ENCODE measurements at regions not wholly inside any gene's neighbourhood (a gene's known extent, or its start where the extent isn't known, plus 50 kb on each side); places are given as distances from the start of the nearest gene placed in this dataset.

DNA sequence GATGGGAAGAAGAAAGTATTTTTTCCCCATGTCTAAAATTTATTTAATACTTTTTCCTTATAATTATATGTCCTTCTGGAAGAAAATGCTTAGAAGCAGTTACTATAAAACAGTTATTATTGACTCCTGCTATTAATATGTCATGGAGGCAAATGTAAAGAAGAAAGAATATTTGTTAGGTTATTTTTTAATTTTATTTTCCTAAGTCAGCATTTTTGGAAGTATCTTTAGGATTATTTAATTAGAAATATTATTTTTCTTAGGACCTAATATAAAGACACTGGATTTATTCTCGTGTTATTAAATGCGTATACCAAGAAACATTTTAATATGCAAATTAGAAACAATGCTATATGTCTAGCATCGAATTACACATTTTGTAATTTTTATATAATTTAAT is 687.7 kb downstream of the TRAM1L1 start:
- H3K23ac ChIP-seq (ENCODE audit: insufficient read length, low read depth, low read length): no peak overlapping the region
- Mint-ChIP-seq H3K36me3 (ENCODE audit: insufficient read depth in 1 of 3, low read depth in 3 of 3) (no peaks in the 10 kb centered on the region), H3K4me3 (no peak overlapping the region), H3K27me3 (ENCODE audit: low read depth) (no peaks in the 10 kb centered on the region), H3K9me3 (no peaks in the 10 kb centered on the region), H3K27ac (no peak overlapping the region), H3K4me1 (peaks cover 4 to 14% of the 10 kb centered on the region in 2 experiments)
- no peak overlapping the region for H3K9ac ChIP-seq (ENCODE audit: extremely low read depth, insufficient read length, low read length)
- H3K4ac ChIP-seq (ENCODE audit: low read depth, low read length): no peak overlapping the region
- H2BK5ac ChIP-seq (ENCODE audit: insufficient read length, low read length): no peak overlapping the region
- no peak overlapping the region for H4K91ac ChIP-seq (ENCODE audit: insufficient read length, low read depth, low read length)
- no peak overlapping the region for H3T11ph ChIP-seq (ENCODE audit: low read length)
- no peaks in the 10 kb centered on the region for H3K27me3 ChIP-seq (ENCODE audit: insufficient read depth, low read length)
- no peaks in the 10 kb centered on the region; the same call in 1 of the 2 replicates for H3K4me1 ChIP-seq (ENCODE audit: insufficient read depth, low read length)
- no peak overlapping the region for H3K4me2 ChIP-seq (ENCODE audit: insufficient read depth, insufficient read length, low read length)
- no peaks in the 10 kb centered on the region for H3K79me2 ChIP-seq (ENCODE audit: insufficient read depth, low read length)
- H4K5ac ChIP-seq (ENCODE audit: insufficient read length, low read depth, low read length): no peak overlapping the region
- H3K56ac ChIP-seq (ENCODE audit: insufficient read length, low read depth, low read length): no peak overlapping the region
- no peak overlapping the region for H2BK12ac ChIP-seq (ENCODE audit: insufficient read length, low read depth, low read length)
- TF ChIP-seq, protein P1, sequence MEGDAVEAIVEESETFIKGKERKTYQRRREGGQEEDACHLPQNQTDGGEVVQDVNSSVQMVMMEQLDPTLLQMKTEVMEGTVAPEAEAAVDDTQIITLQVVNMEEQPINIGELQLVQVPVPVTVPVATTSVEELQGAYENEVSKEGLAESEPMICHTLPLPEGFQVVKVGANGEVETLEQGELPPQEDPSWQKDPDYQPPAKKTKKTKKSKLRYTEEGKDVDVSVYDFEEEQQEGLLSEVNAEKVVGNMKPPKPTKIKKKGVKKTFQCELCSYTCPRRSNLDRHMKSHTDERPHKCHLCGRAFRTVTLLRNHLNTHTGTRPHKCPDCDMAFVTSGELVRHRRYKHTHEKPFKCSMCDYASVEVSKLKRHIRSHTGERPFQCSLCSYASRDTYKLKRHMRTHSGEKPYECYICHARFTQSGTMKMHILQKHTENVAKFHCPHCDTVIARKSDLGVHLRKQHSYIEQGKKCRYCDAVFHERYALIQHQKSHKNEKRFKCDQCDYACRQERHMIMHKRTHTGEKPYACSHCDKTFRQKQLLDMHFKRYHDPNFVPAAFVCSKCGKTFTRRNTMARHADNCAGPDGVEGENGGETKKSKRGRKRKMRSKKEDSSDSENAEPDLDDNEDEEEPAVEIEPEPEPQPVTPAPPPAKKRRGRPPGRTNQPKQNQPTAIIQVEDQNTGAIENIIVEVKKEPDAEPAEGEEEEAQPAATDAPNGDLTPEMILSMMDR (conservative IDR thresholded peaks at IDR 0.05): no peak
- H3K18ac ChIP-seq (ENCODE audit: insufficient read length, low read depth, low read length): no peak overlapping the region
- H2BK15ac ChIP-seq (ENCODE audit: low read depth, low read length): no peak overlapping the region
- DNase-seq: no peak
- no peak overlapping the region for H2AK5ac ChIP-seq (ENCODE audit: insufficient read length, low read length)
- H4K8ac ChIP-seq (replicated peaks; ENCODE audit: insufficient read length, low read depth, low read length): no peak overlapping the region
- H2BK120ac ChIP-seq (ENCODE audit: low read depth, low read length, poor library complexity, severe bottlenecking): no peak overlapping the region
- no peaks in the 10 kb centered on the region for H3K9me3 ChIP-seq (ENCODE audit: control insufficient read depth, low read depth, low read length)
- no peaks in the 10 kb centered on the region for H3K23me2 ChIP-seq (ENCODE audit: insufficient read length, low read depth, low read length, poor library complexity, severe bottlenecking)
- H4K20me1 ChIP-seq (ENCODE audit: control insufficient read depth, insufficient read depth, insufficient read length): no peaks in the 10 kb centered on the region
- no peak overlapping the region for H3K27ac ChIP-seq (ENCODE audit: insufficient read length, low read depth, low read length)
- no peak overlapping the region for H2AFZ ChIP-seq (ENCODE audit: low read length)
- no peak overlapping the region for H3K14ac ChIP-seq (ENCODE audit: insufficient read depth, low read length)
- no peak overlapping the region for H2BK20ac ChIP-seq (ENCODE audit: low read depth, low read length, poor library complexity, severe bottlenecking)
- WGBS (ENCODE audit: extremely low coverage, insufficient read length, low lambda C conversion rate): no CpG with 5 or more reads among the region's 3 CpGs
- H3K79me1 ChIP-seq (ENCODE audit: insufficient read depth, low read depth, low read length, poor library complexity, severe bottlenecking): no peaks in the 10 kb centered on the region
